Stimulated activated CD8-positive, alpha-beta memory T cell treated with anti-CD3 and anti-CD28 coated beads, Interleukin-7, amount 100 ng/mL, for 4 hours (primary cell): ENCODE measurements at regions not wholly inside any gene's neighbourhood (a gene's known extent, or its start where the extent isn't known, plus 50 kb on each side); places are given as distances from the start of the nearest gene placed in this dataset.
"Not testable (repeated sequence)": the region's sequence is repeated elsewhere in the genome, so short reads cannot be mapped to it uniquely, and the experiment has no call there.

Experiments
- DNase-seq, 2 donors: peaks; one replicate each; pipeline ENCODE4 v3.0.0-alpha.2; 2020; ENCODE audit warnings: low read depth in 2 of 2

- DNase-seq = no peak
These were observed 199.2 kb upstream of the MYLIP start for GRCh38 chr6:15929685-15930084.

- DNase-seq = no peak
These were observed 201.2 kb upstream of the MYLIP start for GRCh38 chr6:15927531-15928225.

GRCh38 chr6:15926256-15926655 lies 202.6 kb upstream of the MYLIP start:
- no peak for DNase-seq

- no peak for DNase-seq
These were observed 204.0 kb upstream of the MYLIP start for GRCh38 chr6:15924893-15925292.

GRCh38 chr6:15922510-15923250 lies 206.2 kb upstream of the MYLIP start:
- DNase-seq = no peak

GRCh38 chr6:15921243-15921642 lies 207.6 kb upstream of the MYLIP start:
- DNase-seq = no peak

GRCh38 chr6:15916581-15916980 lies 212.3 kb upstream of the MYLIP start:
- no peak for DNase-seq

- no peak for DNase-seq
These were observed 213.2 kb upstream of the MYLIP start for GRCh38 chr6:15915508-15916178.

- no peak for DNase-seq
These were observed 214.3 kb upstream of the MYLIP start for GRCh38 chr6:15914553-15914952.

- no peak for DNase-seq
These were observed 215.3 kb upstream of the MYLIP start for GRCh38 chr6:15913573-15913972.

GRCh38 chr6:15912505-15913400 lies 216.1 kb upstream of the MYLIP start:
- no peak for DNase-seq

GRCh38 chr6:15911753-15912504 lies 217.0 kb upstream of the MYLIP start:
- no peak for DNase-seq

- DNase-seq = no peak
These were observed 219.4 kb upstream of the MYLIP start for GRCh38 chr6:15909290-15910070.

- DNase-seq = no peak
These were observed 220.0 kb upstream of the MYLIP start for GRCh38 chr6:15908871-15909270.

GRCh38 chr6:15907914-15908518 lies 220.9 kb upstream of the MYLIP start:
- no peak for DNase-seq

GRCh38 chr6:15907220-15907913 lies 221.5 kb upstream of the MYLIP start:
- not testable (repeated sequence) for DNase-seq

- no peak for DNase-seq
These were observed 222.4 kb upstream of the MYLIP start for GRCh38 chr6:15906420-15907016.

GRCh38 chr6:15905488-15906419 lies 223.1 kb upstream of the MYLIP start:
- no peak for DNase-seq
